ENCODE measurements at regions not wholly inside any gene's neighbourhood (a gene's known extent, or its start where the extent isn't known, plus 50 kb on each side); places are given as distances from the start of the nearest gene placed in this dataset.

GRCh38 chr13:78190296-78190695, 271.7 kb upstream of the EDNRB start:
- in situ Hi-C loops (cut with HindIII; ENCODE audit: low sequenced_read_pairs), result no loop called here
- TF ChIP-seq, protein P1, sequence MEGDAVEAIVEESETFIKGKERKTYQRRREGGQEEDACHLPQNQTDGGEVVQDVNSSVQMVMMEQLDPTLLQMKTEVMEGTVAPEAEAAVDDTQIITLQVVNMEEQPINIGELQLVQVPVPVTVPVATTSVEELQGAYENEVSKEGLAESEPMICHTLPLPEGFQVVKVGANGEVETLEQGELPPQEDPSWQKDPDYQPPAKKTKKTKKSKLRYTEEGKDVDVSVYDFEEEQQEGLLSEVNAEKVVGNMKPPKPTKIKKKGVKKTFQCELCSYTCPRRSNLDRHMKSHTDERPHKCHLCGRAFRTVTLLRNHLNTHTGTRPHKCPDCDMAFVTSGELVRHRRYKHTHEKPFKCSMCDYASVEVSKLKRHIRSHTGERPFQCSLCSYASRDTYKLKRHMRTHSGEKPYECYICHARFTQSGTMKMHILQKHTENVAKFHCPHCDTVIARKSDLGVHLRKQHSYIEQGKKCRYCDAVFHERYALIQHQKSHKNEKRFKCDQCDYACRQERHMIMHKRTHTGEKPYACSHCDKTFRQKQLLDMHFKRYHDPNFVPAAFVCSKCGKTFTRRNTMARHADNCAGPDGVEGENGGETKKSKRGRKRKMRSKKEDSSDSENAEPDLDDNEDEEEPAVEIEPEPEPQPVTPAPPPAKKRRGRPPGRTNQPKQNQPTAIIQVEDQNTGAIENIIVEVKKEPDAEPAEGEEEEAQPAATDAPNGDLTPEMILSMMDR (IDR thresholded peaks at IDR 0.05; ENCODE audit: low read depth, low read length), result no peak
- DNase-seq (ENCODE audit: low read depth, low spot score), result no peak
- no peak overlapping the region for H3K4me3 ChIP-seq (ENCODE audit: low read depth, low read length)

DNA sequence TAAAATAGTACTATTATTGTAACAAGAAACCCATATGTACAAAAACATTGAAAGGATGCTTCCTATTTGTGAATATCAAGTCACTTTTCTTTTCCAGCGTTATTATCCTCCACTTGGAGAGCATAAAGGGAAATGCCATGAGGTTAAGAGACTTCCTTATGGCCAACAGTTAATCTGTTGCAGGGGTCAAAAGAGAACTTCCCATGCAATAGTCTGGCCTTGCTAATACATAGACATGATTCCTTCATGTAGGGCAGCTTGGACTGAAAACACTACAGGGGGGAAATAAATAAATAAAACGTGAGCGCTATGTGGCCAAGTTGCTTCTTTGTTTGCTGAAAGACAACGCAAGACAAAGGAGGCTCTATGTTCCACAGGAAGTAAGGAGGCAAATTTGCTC, 269.1 kb upstream of the EDNRB start:
- DNase-seq (ENCODE audit: low read depth, low spot score), result no peak
- no peak overlapping the region for H3K4me3 ChIP-seq (ENCODE audit: low read depth, low read length)
- TF ChIP-seq, protein P1 (IDR thresholded peaks at IDR 0.05; ENCODE audit: low read depth, low read length), result no peak
- in situ Hi-C loops (cut with HindIII; ENCODE audit: low sequenced_read_pairs), result no loop called here

GRCh38 chr13:78185700-78186099, 267.1 kb upstream of the EDNRB start:
- in situ Hi-C loops (cut with HindIII; ENCODE audit: low sequenced_read_pairs), result no loop called here
- TF ChIP-seq, protein P1 (IDR thresholded peaks at IDR 0.05; ENCODE audit: low read depth, low read length), result no peak
- DNase-seq (ENCODE audit: low read depth, low spot score), result no peak
- H3K4me3 ChIP-seq (ENCODE audit: low read depth, low read length), result no peak overlapping the region

GRCh38 chr13:78183732-78184131, 265.1 kb upstream of the EDNRB start:
- TF ChIP-seq, protein P1 (IDR thresholded peaks at IDR 0.05; ENCODE audit: low read depth, low read length), result no peak
- no peak overlapping the region for H3K4me3 ChIP-seq (ENCODE audit: low read depth, low read length)
- DNase-seq (ENCODE audit: low read depth, low spot score), result no peak
- in situ Hi-C loops (cut with HindIII; ENCODE audit: low sequenced_read_pairs), result no loop called here

GRCh38 chr13:78182813-78183212, 264.2 kb upstream of the EDNRB start:
- TF ChIP-seq, protein P1 (IDR thresholded peaks at IDR 0.05; ENCODE audit: low read depth, low read length), result no peak
- no peak for DNase-seq (ENCODE audit: low read depth, low spot score)
- in situ Hi-C loops (cut with HindIII; ENCODE audit: low sequenced_read_pairs), result no loop called here

GRCh38 chr13:78177306-78177705, 258.7 kb upstream of the EDNRB start:
- in situ Hi-C loops (cut with HindIII; ENCODE audit: low sequenced_read_pairs), result no loop called here
- H3K4me3 ChIP-seq (ENCODE audit: low read depth, low read length), result no peak overlapping the region
- TF ChIP-seq, protein P1 (IDR thresholded peaks at IDR 0.05; ENCODE audit: low read depth, low read length), result no peak

More at GRCh38 chr13:78182813-78183212, 264.2 kb upstream of the EDNRB start:
- no peak overlapping the region for H3K4me3 ChIP-seq (ENCODE audit: low read depth, low read length)

GRCh38 chr13:78176880-78177279, 258.2 kb upstream of the EDNRB start:
- DNase-seq (ENCODE audit: low read depth, low spot score), result no peak
- TF ChIP-seq, protein P1 (IDR thresholded peaks at IDR 0.05; ENCODE audit: low read depth, low read length), result no peak
- no peak overlapping the region for H3K4me3 ChIP-seq (ENCODE audit: low read depth, low read length)
- in situ Hi-C loops (cut with HindIII; ENCODE audit: low sequenced_read_pairs), result no loop called here

More at GRCh38 chr13:78177306-78177705, 258.7 kb upstream of the EDNRB start:
- no peak for DNase-seq (ENCODE audit: low read depth, low spot score)

All from astrocyte of the spinal cord (primary cell).